ENCODE measurements at regions not wholly inside any gene's neighbourhood (a gene's known extent, or its start where the extent isn't known, plus 50 kb on each side); places are given as distances from the start of the nearest gene placed in this dataset.

DNA sequence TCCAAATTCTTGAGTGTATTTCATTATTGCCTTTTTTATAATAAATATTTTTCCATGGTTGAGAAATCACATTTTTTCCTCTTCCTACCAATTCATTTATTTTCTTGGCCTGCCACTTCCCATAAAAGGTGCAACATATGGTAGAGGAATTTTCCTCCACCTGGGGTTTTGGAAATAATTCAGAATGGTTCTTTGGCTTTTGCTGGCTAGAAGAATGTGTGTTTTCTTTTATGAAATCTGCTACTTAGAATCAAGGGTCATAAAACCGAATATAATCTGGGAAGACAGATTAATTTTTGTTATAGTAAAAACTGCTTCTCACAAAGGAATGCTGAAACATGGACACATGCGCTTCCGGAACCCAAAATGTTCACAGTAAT, 54.0 kb upstream of the POMGNT2 start:
- TF ChIP-seq POLR2A (IDR thresholded peaks at IDR 0.05; ENCODE audit: low read depth, low read length) (no peak), TAF1 (IDR thresholded peaks at IDR 0.05; ENCODE audit: low read depth, low read length) (no peak), POLR2AphosphoS5 (IDR thresholded peaks at IDR 0.05; ENCODE audit: low read depth, low read length) (no peak), SPI1 (IDR thresholded peaks at IDR 0.05; ENCODE audit: low read depth, low read length) (no peak)
